GM12878 (cell line): ENCODE measurements at regions not wholly inside any gene's neighbourhood (a gene's known extent, or its start where the extent isn't known, plus 50 kb on each side); places are given as distances from the start of the nearest gene placed in this dataset.

ENCODE experiments used
- ATAC-seq: fragments of 200-7000 bp; cut with Tn5 transposase; 3 replicates; pipeline ENCODE4 v1.9.1; 2020; ENCODE audit warnings: mild to moderate bottlenecking, moderate library complexity
- BruUV-seq: library from RNA; stranded (reverse); fragments of 400-500 nt; replicated peaks from 2 replicates; lab custom pipeline; 2021; lab: Mats Ljungman, UMichigan
- CTCF ChIA-PET: fragments of 300-600 bp; sonication (Branson Sonifier 250); formaldehyde crosslinking; extraction: SDS; loops from one replicate; lab custom pipeline; 2021; ENCODE audit warnings: inconsistent platforms; lab: Yijun Ruan, JAX
- POLR2A ChIA-PET: fragments of 350-600 bp; formaldehyde crosslinking; extraction: SDS; loops from one replicate; lab custom pipeline; 2021; ENCODE audit warnings: inconsistent platforms; lab: Charles Lee
- RAD21 ChIA-PET: fragments of 300-600 bp; sonication (Branson Sonifier 250); formaldehyde crosslinking; loops from one replicate; lab custom pipeline; 2023; ENCODE audit warnings: antibody characterized with exemption; ENCODE audit not compliant: unreplicated experiment; lab: Charles Lee
- SMC1A ChIA-PET: fragments of 300-600 bp; sonication (Branson Sonifier 250); formaldehyde crosslinking; loops from one replicate; lab custom pipeline; 2023; ENCODE audit not compliant: unreplicated experiment, uncharacterized antibody; lab: Charles Lee
- DNase-seq: peaks from one replicate; pipeline ENCODE4 v3.0.0-alpha.2; 2011; ENCODE audit warnings: low read depth, low spot score
- FAIRE-seq: peaks from 3 replicates; lab custom pipeline; 2011; peaks lifted over from hg19 to GRCh38; lab: Jason Lieb, UNC
- H2AFZ ChIP-seq: 2 replicates; pipeline ENCODE4 v1.6.0; 2011; ENCODE audit warnings: low read depth, low read length, control low read depth; ENCODE audit not compliant: control insufficient read depth
- H3K27ac ChIP-seq: 2 replicates; pipeline ENCODE4 v1.5.1; 2011; ENCODE audit warnings: control low read depth; ENCODE audit not compliant: control insufficient read depth, insufficient read depth
- H3K27me3 ChIP-seq, 2 experiments: replicated peaks in 1 of 2; 2 replicates each; pipeline versions ENCODE4 v1.6.0 to v1.6.1; 2011; ENCODE audit warnings: low read length in 1 of 2; ENCODE audit not compliant: control insufficient read depth in 2 of 2, insufficient read depth in 2 of 2
- H3K36me3 ChIP-seq, 2 experiments: 2 replicates each; pipeline ENCODE4 v1.5.1; 2011; ENCODE audit warnings: low read length in 1 of 2; ENCODE audit not compliant: control insufficient read depth in 2 of 2, insufficient read depth in 2 of 2
- H3K4me1 ChIP-seq: 2 replicates; pipeline ENCODE4 v1.6.1; 2011; ENCODE audit warnings: mild to moderate bottlenecking, low read length, moderate library complexity, mixed read lengths; ENCODE audit not compliant: control insufficient read depth, insufficient read depth
- H3K4me2 ChIP-seq: 2 replicates; pipeline ENCODE4 v1.6.0; 2011; ENCODE audit warnings: control low read depth; ENCODE audit not compliant: control insufficient read depth, insufficient read depth
- H3K4me3 ChIP-seq: fragments of 200-600 bp; sonication (generic); 2 replicates; pipeline ENCODE4 v1.5.1; 2016
- H3K79me2 ChIP-seq: 2 replicates; pipeline ENCODE4 v1.6.0; 2011; ENCODE audit warnings: low read length; ENCODE audit not compliant: control insufficient read depth, insufficient read depth
- H3K9ac ChIP-seq: 2 replicates; pipeline ENCODE4 v1.8.0; 2011; ENCODE audit warnings: low read length, control low read depth, mixed read lengths; ENCODE audit not compliant: control insufficient read depth, insufficient read depth
- H3K9me3 ChIP-seq: replicated peaks from 3 replicates; pipeline ENCODE4 v1.5.1; 2011; ENCODE audit warnings: mild to moderate bottlenecking, low read length; ENCODE audit not compliant: control insufficient read depth, insufficient read depth
- H4K20me1 ChIP-seq: 2 replicates; pipeline ENCODE4 v1.6.0; 2011; ENCODE audit not compliant: control insufficient read depth, insufficient read depth
- CBX5 ChIP-seq: sonication (generic); IDR thresholded peaks from 2 replicates; pipeline ENCODE4 v1.6.1; 2016; ENCODE audit warnings: low read depth, moderate library complexity, mild to moderate bottlenecking, inconsistent platforms
- CHD2 ChIP-seq: IDR thresholded peaks from 2 replicates; pipeline ENCODE4 v1.6.1; 2011; ENCODE audit warnings: low read depth, low read length, improper control_type of control experiment, borderline replicate concordance
- GABPA ChIP-seq: IDR thresholded peaks from 2 replicates; pipeline ENCODE4 v1.6.1; 2014; ENCODE audit warnings: antibody characterized with exemption, low read depth, mild to moderate bottlenecking, inconsistent platforms
- NBN ChIP-seq: fragments of 450-650 bp; IDR thresholded peaks from 2 replicates; pipeline ENCODE4 v1.6.1; 2016
- NR2C1 ChIP-seq: fragments of 450-650 bp; IDR thresholded peaks from 2 replicates; pipeline ENCODE4 v1.6.1; 2017; ENCODE audit warnings: antibody characterized with exemption, mild to moderate bottlenecking, moderate library complexity
- RAD21 ChIP-seq: IDR thresholded peaks from 2 replicates; pipeline ENCODE4 v1.6.1; 2011; ENCODE audit warnings: mild to moderate bottlenecking, low read depth, low read length, moderate library complexity; ENCODE audit not compliant: insufficient read depth
- RUNX3 ChIP-seq: IDR thresholded peaks from 2 replicates; pipeline ENCODE4 v1.6.1; 2012; ENCODE audit warnings: low read length, inconsistent platforms
- ZBED1 ChIP-seq: IDR thresholded peaks from 2 replicates; pipeline ENCODE4 v1.6.1; 2016; ENCODE audit warnings: borderline replicate concordance
- ZBTB11 ChIP-seq: fragments of 450-650 bp; formaldehyde crosslinking; IDR thresholded peaks from 2 replicates; pipeline ENCODE4 v1.5.0; 2022; ENCODE audit warnings: mild to moderate bottlenecking, missing genetic modification characterization
- ZSCAN29 ChIP-seq: fragments of 450-650 bp; IDR thresholded peaks from 2 replicates; pipeline ENCODE4 v1.6.1; 2017; ENCODE audit warnings: mild to moderate bottlenecking, moderate library complexity
- WGBS: methylation state at CpG from one replicate; pipeline ENCODE4 v1.1.6; 2016; ENCODE audit warnings: low lambda C conversion rate; ENCODE audit not compliant: insufficient replicate concordance, insufficient coverage; ENCODE audit errors: missing lambda C conversion rate; 5-methylcytosine and 5-hydroxymethylcytosine counted together
- in situ Hi-C: fragments of 300-500 bp; cut with MboI; formaldehyde crosslinking; loops from 9 replicates; pipeline ENCODE4 v1.14.3; 2018; ENCODE audit warnings: mixed read lengths
- intact Hi-C: fragments of 100-400 bp; cut with micrococcal nuclease; formaldehyde crosslinking; loops from one replicate; pipeline ENCODE4 v1.14.2; 2022; ENCODE audit not compliant: unreplicated experiment
- TF ChIP-seq, protein P1 (sequence below): fragments of 450-650 bp; IDR thresholded peaks from 2 replicates; pipeline ENCODE4 v1.6.1; 2018; ENCODE audit warnings: borderline replicate concordance, mild to moderate bottlenecking; ENCODE audit not compliant: partially characterized antibody
- TF ChIP-seq, protein P2 (sequence below): fragments of 450-650 bp; IDR thresholded peaks from 2 replicates; pipeline ENCODE4 v1.6.1; 2017; ENCODE audit warnings: borderline replicate concordance

DNA sequence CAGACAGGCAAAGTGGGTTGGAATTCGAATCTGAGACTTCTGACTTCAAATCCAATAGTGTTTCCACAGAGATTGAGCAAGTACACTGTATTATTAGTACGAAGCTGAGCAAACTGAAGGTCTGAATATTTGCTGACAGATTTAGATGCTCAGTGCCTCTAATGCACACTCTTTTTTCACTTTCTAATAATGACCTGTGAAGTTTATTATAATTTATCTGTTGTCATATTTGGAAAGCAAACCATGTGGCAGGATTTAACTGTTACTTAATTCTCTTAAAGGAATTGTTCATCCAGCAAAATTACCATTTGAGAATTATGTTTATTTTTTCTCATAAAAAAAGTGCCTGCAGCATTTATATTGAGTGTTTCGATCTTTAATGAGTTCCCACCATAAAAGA, 277.3 kb downstream of the DMRT2 start:
- WGBS = 0% methylated on average over 3 of the region's 3 CpGs
- Histone ChIP-seq H2AFZ (no peak overlapping the region), H3K9ac (no peak overlapping the region), H3K4me3 (no peak overlapping the region), H3K4me1 (no peaks in the 10 kb centered on the region), H3K79me2 (no peaks in the 10 kb centered on the region), H4K20me1 (no peaks in the 10 kb centered on the region), H3K27me3 (no peaks in the 10 kb centered on the region), H3K9me3 (no peaks in the 10 kb centered on the region), H3K27ac (no peak overlapping the region), H3K4me2 (no peak overlapping the region), H3K36me3 (no peaks in the 10 kb centered on the region)
- FAIRE-seq (no peak), DNase-seq (no peak), ATAC-seq (no peak)
- no TSS peak for BruUV-seq
- in situ Hi-C loops (no loop called here), intact Hi-C loops (loop anchor here (5.0 kb wide), 1 partner anchor 175 kb away; no protein-coding TSS in a partner anchor)
- SMC1A ChIA-PET = no interaction called here
- CTCF ChIA-PET = no interaction called here
- no peak for TF ChIP-seq CBX5
- no peak for TF ChIP-seq RUNX3
- no peak for TF ChIP-seq ZSCAN29
- TF ChIP-seq NBN = no peak
- RAD21 ChIA-PET = no interaction called here
- POLR2A ChIA-PET = no interaction called here

DNA sequence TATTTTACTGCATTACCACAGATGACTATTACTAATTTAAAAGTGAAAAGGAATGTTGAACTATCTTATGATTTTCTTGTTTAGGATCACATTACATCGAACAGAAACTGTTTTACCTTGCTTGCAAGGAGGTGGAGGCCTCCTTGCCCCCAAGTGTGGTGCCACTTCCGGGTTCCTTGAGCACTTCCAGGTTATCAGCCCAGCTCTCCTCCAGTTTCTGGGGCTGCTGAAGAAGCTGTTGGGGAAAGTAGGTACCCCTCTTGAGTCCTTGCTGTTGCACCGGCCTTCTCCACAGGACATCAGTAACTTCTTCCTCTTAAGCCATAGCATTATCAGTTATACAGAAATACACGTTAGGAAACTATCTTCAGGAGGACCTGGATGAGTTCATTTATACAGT, 278.2 kb downstream of the DMRT2 start:
- no peaks in the 10 kb centered on the region for H3K36me3 ChIP-seq
- no peak overlapping the region for H3K9ac ChIP-seq
- RAD21 ChIA-PET = no interaction called here
- WGBS = 27% methylated on average over 4 of the region's 4 CpGs
- no peaks in the 10 kb centered on the region for H4K20me1 ChIP-seq
- CTCF ChIA-PET = no interaction called here
- H3K27ac ChIP-seq = no peak overlapping the region
- DNase-seq (no peak), FAIRE-seq (no peak), ATAC-seq (no peak)
- H3K9me3 ChIP-seq = no peaks in the 10 kb centered on the region
- in situ Hi-C loops = no loop called here
- H3K4me2 ChIP-seq = no peak overlapping the region
- SMC1A ChIA-PET = interaction anchor here (0.8 to 1.1 kb wide), 2 partner anchors 29 to 100 kb away, joined by 3 read pairs; no protein-coding TSS in a partner anchor
- H3K4me3 ChIP-seq = no peak overlapping the region
- no peaks in the 10 kb centered on the region for H3K4me1 ChIP-seq
- intact Hi-C loops = loop anchor here (5.0 kb wide), 1 partner anchor 174 kb away; no protein-coding TSS in a partner anchor
- BruUV-seq = no TSS peak
- no peak overlapping the region for H2AFZ ChIP-seq
- H3K27me3 ChIP-seq = no peaks in the 10 kb centered on the region
- POLR2A ChIA-PET = interaction anchor here (1.8 kb wide), 1 partner anchor 210 kb away, joined by 3 read pairs; no protein-coding TSS in a partner anchor
- no peaks in the 10 kb centered on the region for H3K79me2 ChIP-seq
- TF ChIP-seq RAD21 = no peak
- no peak for TF ChIP-seq CHD2
- TF ChIP-seq GABPA = 0 out of 2 replicates have a peak, but pooled peaks have one; percentile 18
- TF ChIP-seq ZBED1 = no peak
- TF ChIP-seq, protein P1, sequence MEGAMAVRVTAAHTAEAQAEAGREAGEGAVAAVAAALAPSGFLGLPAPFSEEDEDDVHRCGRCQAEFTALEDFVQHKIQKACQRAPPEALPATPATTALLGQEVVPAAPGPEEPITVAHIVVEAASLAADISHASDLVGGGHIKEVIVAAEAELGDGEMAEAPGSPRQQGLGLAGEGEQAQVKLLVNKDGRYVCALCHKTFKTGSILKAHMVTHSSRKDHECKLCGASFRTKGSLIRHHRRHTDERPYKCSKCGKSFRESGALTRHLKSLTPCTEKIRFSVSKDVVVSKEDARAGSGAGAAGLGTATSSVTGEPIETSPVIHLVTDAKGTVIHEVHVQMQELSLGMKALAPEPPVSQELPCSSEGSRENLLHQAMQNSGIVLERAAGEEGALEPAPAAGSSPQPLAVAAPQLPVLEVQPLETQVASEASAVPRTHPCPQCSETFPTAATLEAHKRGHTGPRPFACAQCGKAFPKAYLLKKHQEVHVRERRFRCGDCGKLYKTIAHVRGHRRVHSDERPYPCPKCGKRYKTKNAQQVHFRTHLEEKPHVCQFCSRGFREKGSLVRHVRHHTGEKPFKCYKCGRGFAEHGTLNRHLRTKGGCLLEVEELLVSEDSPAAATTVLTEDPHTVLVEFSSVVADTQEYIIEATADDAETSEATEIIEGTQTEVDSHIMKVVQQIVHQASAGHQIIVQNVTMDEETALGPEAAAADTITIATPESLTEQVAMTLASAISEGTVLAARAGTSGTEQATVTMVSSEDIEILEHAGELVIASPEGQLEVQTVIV = no peak
- TF ChIP-seq ZBTB11 (CRISPR knock-in tag) = no peak
- TF ChIP-seq, protein P2, sequence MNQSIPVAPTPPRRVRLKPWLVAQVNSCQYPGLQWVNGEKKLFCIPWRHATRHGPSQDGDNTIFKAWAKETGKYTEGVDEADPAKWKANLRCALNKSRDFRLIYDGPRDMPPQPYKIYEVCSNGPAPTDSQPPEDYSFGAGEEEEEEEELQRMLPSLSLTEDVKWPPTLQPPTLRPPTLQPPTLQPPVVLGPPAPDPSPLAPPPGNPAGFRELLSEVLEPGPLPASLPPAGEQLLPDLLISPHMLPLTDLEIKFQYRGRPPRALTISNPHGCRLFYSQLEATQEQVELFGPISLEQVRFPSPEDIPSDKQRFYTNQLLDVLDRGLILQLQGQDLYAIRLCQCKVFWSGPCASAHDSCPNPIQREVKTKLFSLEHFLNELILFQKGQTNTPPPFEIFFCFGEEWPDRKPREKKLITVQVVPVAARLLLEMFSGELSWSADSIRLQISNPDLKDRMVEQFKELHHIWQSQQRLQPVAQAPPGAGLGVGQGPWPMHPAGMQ = no peak
- TF ChIP-seq NR2C1 = peak; percentile 56
